ENCODE measurements at regions not wholly inside any gene's neighbourhood (a gene's known extent, or its start where the extent isn't known, plus 50 kb on each side); places are given as distances from the start of the nearest gene placed in this dataset.

DNA sequence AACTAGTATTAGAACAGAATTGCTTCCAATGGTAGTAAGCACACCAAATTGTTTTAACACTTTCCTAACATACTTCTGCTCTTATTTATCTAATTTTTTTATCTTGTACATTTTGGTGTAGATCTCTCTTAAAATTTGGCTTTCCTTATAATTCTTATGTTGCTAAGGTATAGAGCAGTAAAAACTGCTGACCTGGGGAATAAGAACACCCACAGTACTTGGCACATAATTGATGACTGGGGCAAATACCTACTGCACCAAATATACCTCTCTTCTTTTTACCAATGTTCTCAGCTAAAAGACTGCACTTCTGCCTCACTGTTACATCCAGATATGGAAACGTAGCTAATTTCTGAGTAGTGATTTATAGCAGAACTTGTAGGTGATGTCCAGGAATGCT lies 642.2 kb downstream of the LIG4 start:
- no peak for DNase-seq (ENCODE audit: low read depth)

DNA sequence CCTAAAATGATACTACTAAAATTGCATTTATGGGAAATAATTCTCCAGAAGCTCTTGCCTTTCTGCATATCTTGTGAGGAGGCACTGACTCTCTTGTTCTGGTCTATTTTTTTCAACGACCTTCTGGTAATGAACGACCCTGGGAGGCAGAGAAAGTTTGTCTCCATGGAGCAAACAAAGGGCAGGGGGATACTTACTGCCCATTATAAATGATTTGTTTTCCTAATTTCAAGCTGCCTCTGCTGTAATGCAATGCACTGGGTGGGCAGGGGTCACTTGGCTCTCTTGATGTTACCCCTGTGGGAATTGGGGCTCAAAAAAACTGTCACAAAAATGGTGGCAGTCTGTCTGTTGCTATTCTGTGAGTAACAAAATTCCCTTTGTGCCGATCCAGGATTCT lies 643.2 kb downstream of the LIG4 start:
- DNase-seq (ENCODE audit: low read depth) = no peak

DNA sequence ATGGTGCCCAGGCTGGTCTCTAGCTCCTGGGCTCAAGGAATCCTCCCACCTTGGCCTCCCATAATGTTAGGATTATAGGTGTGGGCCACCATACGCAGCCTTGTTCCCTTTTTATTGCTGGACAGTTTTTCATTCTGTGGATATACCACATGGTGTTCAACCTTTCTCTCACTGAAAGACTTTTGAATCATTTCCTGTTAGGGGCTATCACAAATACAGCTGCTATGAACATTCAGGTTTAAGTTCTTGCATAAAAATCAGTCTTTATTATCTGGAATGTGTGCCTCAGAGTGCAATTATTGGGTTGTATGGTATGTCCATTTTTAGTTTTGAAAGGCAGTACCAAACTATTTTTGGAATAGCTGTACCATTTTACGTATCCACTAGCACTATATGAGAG lies 647.2 kb downstream of the LIG4 start:
- DNase-seq (ENCODE audit: low read depth) = no peak

GRCh38 chr13:107563099-107563925 lies 652.0 kb downstream of the LIG4 start:
- DNase-seq (ENCODE audit: low read depth) = no peak

GRCh38 chr13:107562203-107562602 lies 653.1 kb downstream of the LIG4 start:
- no peak for DNase-seq (ENCODE audit: low read depth)

DNA sequence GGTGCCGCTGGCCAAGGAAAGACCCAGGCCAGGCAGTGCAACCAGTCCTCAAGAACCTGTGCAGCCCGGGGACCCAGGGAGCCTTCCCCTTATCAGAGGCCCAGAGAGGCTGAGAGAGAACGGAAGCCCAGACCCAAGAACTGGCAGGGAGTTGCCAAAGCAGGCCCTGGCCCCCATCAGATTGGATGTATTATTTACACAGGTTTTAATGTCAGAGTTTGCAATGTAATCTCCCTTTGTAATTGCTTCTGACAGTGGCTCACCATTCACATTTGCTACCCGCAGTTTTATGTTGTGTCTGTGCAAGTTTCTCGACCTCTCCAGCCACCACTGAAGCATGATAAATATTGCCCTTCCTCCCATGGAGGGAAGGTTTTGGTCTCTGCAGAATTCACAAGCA lies 660.9 kb downstream of the LIG4 start:
- no peak for DNase-seq (ENCODE audit: low read depth)

GRCh38 chr13:107553838-107554237 lies 661.5 kb downstream of the LIG4 start:
- peak; percentile 50 for DNase-seq (ENCODE audit: low read depth)

DNA sequence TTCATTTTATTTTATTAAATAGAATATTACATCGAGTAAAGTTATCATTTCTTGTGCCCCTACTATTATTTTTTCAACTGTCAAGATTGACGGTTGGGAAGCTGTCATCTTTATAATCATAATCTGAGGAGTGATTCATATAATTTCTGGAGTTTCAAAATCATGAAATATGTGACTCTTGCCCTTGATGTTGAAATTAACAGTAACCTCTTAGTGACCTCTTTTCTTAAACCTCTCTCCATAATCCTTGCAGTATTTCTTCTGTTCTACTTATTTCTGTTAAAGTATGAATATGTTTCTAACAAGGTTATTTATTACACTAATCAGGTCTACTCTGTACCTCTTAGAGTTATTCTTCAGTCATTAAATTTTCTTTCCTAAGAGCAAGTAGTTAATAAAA lies 663.8 kb downstream of the LIG4 start:
- peak; percentile 69 for DNase-seq (ENCODE audit: low read depth)

GRCh38 chr13:107548338-107548737 lies 667.0 kb downstream of the LIG4 start:
- no peak for DNase-seq (ENCODE audit: low read depth)

DNA sequence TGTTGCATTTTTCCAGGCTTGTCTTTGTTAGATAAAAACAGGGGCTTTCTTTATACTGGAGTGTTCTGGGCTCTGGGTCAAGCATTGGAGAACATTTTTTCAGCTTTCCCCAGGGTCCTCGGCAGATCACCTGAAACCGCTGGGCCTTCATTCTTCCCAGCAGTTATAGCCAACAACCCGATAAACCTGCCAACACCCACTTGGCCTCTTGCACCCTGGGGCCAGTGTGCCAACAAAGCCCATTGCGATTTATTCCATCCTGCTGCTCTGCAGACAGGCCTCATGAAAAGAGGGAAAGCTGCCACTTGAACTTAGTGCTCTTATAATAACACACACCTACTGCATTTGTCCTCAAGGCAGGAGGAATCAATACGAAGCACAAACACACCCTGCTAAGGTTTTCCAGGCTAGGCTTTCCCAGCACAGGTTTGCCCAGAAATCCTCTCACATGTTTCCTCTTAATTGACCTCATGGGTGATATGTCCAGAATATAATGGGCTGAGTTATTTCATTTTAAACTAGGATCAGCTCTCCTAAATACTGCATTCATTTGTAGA lies 669.3 kb downstream of the LIG4 start:
- no peak for DNase-seq (ENCODE audit: low read depth)

DNA sequence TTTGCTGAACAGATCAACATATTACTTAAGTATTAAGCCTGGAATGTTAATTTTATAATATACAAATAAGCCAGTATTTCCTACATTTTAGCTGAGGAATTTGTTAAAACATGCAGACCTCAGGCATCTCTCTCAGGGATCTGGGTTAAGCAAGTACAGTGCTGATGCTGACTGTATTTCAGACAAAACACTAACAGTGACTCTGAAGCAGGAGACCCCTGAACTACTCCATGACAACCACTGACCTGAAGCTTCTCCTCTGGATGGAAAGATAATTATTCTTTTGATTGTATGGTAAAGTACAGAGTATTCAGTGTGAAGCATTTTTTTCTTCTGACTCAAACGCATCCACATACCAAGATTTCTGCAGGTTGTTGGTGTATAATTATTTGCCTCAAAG lies 680.8 kb downstream of the LIG4 start:
- DNase-seq (ENCODE audit: low read depth) = peak; percentile 12

DNA sequence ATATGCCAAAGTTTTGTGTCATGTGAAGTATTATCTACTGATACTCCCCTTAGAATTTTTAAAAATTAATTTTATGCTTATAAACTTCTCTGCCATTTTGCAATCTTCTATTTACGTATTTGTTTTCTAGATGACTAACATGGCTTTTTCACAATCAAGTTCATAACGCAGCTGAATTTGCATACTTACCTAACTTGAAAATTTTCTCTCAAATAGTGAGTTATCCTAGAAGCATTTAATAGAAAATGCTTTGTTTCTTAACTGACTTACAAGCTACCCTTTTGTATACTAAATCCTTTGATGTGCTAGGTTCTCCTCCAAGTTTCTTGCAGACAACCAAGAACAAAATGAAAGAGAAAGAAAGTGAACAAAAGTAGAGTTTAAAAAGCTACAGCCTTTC lies 683.5 kb downstream of the LIG4 start:
- peak; percentile 23 for DNase-seq (ENCODE audit: low read depth)

- DNase-seq (ENCODE audit: low read depth) = no peak
Measured at GRCh38 chr13:107531180-107531579, 684.2 kb downstream of the LIG4 start.

DNA sequence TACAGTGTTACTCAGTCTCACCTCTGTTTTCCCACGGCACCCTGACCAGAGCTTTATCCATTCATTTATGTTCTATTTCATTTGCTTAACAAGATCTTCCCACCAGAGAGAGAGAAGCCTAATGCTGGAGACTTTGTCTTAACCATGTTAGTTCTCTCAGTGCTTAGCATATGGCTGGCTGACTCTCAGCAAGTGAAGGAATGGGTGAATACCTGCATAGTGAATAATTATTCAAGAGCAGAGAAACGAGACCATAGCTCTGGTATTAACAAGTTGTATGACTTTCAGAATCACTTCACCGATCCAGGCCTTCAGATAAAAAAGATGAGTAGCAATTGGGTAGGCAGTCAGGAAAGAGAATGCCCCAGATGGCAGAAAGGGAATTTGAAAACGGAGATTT lies 686.3 kb downstream of the LIG4 start:
- DNase-seq (ENCODE audit: low read depth) = no peak

- DNase-seq (ENCODE audit: low read depth) = peak; percentile 56
Measured at GRCh38 chr13:107518780-107519179, 696.6 kb downstream of the LIG4 start.

DNA sequence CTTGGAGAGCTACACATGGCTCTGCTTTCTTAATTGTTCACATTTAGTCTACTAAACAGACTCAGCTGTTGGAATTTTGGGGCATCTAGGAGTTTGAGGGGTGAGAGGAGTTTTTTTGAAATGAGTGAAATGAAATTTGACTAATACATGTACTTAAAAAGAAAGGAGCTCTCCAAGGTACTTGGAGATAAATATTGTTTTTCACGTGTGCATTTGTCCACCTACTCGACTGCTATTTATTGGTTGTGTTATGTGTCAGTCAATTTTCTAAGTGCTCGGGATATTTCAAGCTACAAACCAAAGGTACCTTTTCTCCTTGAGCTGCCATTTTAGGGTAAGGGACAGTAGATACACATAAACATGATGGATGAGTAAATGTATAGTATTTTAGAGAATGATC lies 697.0 kb downstream of the LIG4 start:
- peak; percentile 63 for DNase-seq (ENCODE audit: low read depth)

- DNase-seq (ENCODE audit: low read depth) = no peak
Measured at GRCh38 chr13:107516517-107516916, 698.8 kb downstream of the LIG4 start.

DNA sequence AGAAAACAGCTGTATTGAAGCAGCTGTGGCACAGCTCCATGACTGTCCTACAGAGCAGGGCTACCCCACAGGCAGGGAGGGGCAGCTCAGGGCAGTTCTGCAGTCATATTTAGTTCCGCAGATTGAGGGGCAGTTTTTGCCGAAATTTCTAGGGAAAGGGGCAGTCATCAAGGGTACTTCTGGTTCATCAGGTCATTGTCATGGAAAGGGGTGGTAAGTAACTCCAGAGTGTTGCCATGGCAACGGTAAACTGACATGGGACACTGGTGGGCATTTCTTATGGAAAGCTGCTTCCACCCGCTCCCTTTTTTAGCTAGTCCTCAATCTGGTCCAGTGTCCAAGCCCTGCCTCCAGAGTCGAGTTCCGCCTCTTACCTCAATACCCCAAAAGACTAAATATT lies 702.8 kb downstream of the LIG4 start:
- DNase-seq (ENCODE audit: low read depth) = no peak

- DNase-seq (ENCODE audit: low read depth) = no peak
Measured at GRCh38 chr13:107497661-107498060, 717.7 kb downstream of the LIG4 start.

DNA sequence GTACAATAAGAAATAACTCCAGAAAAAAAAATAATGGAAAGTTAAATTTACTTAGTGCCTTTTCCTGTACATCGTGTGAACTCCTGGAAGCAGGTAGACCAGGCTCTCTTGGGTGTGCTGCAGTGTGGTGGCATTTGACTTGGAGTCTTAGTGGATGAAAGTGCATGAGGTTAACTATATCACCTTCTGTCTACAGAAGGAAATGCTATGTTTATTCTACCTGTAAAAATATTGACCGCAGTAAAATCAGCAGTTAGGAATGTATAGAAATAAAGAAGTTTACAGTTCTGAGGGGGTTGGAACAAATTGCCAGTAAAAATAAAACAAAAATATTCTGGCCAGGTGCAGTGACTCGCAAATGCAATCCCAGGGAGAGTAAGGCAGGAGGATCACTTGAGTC lies 722.1 kb downstream of the LIG4 start:
- no peak for DNase-seq (ENCODE audit: low read depth)

GRCh38 chr13:107482688-107483087 lies 732.6 kb downstream of the LIG4 start:
- no peak for DNase-seq (ENCODE audit: low read depth)

GRCh38 chr13:107480130-107480529 lies 735.2 kb downstream of the LIG4 start:
- DNase-seq (ENCODE audit: low read depth) = peak; percentile 40

- DNase-seq (ENCODE audit: low read depth) = no peak
Measured at GRCh38 chr13:107477772-107478379, 737.5 kb downstream of the LIG4 start.
